Ishikawa (cell line): ENCODE measurements at regions not wholly inside any gene's neighbourhood (a gene's known extent, or its start where the extent isn't known, plus 50 kb on each side); places are given as distances from the start of the nearest gene placed in this dataset.

Experiments used
- EP300 ChIP-seq: IDR thresholded peaks from 2 replicates; pipeline ENCODE4 v1.6.1; 2012; ENCODE audit warnings: borderline replicate concordance
- NFIC ChIP-seq: IDR thresholded peaks from 2 replicates; pipeline ENCODE4 v1.6.1; 2012
- TAF1 ChIP-seq: IDR thresholded peaks from 2 replicates; pipeline ENCODE4 v1.6.1; 2012; ENCODE audit warnings: low read depth, mild to moderate bottlenecking
- YY1 ChIP-seq: IDR thresholded peaks from 2 replicates; pipeline ENCODE4 v1.6.1; 2012; ENCODE audit warnings: low read depth

- no peak for TF ChIP-seq YY1
- no peak for TF ChIP-seq EP300
- TF ChIP-seq NFIC, result no peak
- TF ChIP-seq TAF1, result no peak
Observed at GRCh38 chr5:165134155-165134554, 1628.7 kb downstream of the MAT2B start.
